MM.1S (cell line): ENCODE measurements at regions not wholly inside any gene's neighbourhood (a gene's known extent, or its start where the extent isn't known, plus 50 kb on each side); places are given as distances from the start of the nearest gene placed in this dataset.

Experiments used
- CTCF ChIP-seq: fragments of 300-600 bp; sonication (generic); IDR thresholded peaks from 2 replicates; pipeline ENCODE4 v1.5.1; 2016; ENCODE audit warnings: antibody characterized with exemption, low read length, mixed read lengths
- EZH2 ChIP-seq: fragments of 300-600 bp; sonication (generic); optimal IDR thresholded peaks from 2 replicates; pipeline ENCODE3; 2017; ENCODE audit warnings: low read depth, mild to moderate bottlenecking, antibody characterized with exemption, low read length, mixed read lengths
- EZH2phosphoT487 ChIP-seq: fragments of 300-600 bp; sonication (generic); IDR thresholded peaks from 2 replicates; pipeline ENCODE4 v1.6.1; 2018; ENCODE audit warnings: antibody characterized with exemption, low read length

GRCh38 chr1:17990401-17990800 lies 117.2 kb upstream of the IGSF21 start:
- no peak for TF ChIP-seq EZH2
- no peak for TF ChIP-seq CTCF
- no peak for TF ChIP-seq EZH2phosphoT487
